ENCODE measurements at regions not wholly inside any gene's neighbourhood (a gene's known extent, or its start where the extent isn't known, plus 50 kb on each side); places are given as distances from the start of the nearest gene placed in this dataset.

DNA sequence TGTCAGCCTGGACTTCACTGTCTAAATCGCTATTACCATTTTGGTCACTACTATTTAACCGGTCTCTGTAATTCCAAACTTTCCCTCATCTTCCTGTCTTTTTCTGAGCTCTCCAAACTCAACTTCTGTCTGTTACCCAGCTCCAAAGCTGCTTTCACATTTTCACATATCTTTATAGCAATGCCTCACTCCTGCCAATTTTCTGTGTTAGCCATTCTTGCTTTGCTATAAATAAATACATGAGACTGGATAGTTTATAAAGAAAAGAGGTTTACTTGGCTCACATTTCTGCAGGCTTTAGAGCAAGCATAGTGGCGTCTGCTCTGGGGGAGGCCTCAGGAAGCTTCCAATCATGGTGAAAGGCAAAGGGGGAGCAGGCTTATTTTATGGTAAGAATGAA is 368.3 kb upstream of the GNPDA2 start:
- DNase-seq (ENCODE audit: low spot score), result no peak

DNA sequence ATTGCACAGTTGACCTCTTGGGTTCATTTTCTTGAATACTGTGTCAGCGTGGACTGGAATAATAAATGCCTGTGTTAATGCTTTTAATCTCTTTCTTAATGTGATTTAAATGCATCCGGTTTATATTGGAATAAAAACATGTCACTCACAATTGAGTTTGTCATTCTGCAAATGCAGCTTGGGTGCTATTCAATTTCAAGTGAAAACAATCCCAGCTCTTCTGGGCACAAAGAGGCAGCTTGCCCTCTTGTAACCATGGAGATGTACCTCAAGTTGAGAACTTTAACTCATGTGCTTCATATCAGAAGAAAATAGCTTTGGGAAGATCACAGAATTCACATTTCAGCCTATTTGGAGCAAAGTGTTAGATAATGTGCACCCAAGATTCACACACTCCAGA is 355.7 kb upstream of the GNPDA2 start:
- no peak for DNase-seq (ENCODE audit: low spot score)

DNA sequence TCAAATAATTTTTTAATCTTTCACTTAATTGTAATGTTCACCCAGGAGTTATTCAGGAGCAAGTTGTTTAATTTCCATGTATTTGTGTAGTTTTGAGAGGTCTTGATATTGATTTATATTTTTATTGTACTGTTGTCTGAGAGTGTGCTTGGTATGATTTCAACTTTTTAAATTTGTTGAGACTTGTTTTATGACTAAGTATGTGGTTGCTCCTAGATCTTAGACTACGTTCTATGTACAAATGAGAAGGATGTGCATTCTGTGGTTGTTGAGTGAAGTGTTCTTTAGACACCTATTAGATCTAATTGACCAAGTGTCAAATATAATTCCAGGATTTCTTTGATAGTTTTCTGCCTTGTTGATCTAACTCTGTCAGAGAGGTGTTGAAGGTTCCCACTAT is 353.3 kb upstream of the GNPDA2 start:
- DNase-seq (ENCODE audit: low spot score), result no peak

DNA sequence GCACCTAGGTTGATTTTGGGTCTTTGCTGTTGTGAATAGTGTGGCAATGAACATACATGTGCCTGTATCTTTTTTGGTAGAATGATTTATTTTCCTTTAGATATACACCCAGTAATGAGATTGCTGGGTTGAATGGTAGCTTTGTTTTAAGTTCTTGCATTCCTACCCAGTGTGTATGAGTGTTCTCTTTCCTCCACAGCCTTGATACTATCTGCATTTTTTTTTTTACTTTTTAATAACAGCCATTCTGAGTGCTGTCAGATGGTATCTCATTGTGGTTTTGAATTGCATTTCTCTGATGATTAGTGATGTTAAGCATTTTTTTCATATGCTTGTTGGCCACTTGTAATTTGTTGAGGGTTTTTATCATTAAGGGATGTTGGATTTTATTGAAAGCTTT is 351.8 kb upstream of the GNPDA2 start:
- no peak for DNase-seq (ENCODE audit: low spot score)

DNA sequence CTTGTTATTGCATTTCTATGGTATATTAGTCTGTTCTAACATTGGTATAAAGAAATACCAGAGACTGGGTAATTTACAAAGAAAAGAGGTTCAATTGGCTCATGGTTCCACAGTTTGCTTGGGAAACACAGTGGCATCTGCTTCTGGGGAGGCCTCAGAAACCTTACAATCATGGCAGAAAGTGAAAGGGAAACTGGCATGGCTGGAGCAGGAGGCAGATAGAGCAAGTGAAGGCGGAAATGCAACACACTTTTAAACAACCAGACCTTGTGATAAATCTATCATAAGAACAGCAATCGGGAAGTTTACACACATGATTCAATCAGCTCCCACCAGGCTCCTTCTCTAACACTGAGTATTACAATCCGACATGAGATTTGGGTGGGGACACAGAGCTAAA is 346.6 kb upstream of the GNPDA2 start:
- no peak for DNase-seq (ENCODE audit: low spot score)

DNA sequence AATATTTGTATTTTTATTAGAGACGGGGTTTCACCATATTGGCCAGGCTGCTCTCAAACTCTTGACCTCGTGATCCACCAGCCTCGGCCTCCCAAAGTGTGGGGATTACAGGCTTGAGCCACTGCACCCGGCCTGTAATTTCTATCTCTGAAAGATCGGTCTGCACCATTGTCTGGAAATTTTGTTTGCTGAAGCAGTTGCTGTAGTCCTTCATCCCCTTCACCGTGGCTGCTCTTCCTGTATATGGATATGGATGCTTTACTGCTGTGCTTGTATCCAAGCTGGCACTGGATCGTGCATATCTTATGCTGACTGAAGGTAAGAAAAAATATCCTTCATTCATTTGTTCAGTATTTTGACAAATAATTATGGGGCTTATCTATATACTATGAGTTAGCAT is 338.4 kb upstream of the GNPDA2 start:
- DNase-seq (ENCODE audit: low spot score), result no peak

DNA sequence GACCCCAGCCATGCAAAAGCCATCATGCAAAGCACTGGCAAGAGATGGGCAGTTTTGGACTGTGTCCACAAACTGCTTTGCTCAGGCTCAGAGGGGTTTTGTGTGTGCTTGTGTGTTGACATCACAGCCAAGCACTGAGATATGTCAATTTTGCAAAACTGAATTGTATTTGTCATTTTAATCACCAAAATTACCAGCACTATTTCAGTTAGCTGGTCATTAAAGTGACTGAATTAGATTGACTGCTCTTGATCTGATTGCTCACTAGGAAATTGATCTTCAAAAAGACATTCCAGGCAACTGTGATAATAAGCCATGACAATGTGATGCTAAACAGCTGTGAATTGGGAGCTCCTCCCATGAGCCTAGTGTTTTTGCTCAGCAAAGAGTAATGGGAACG is 337.3 kb upstream of the GNPDA2 start:
- DNase-seq (ENCODE audit: low spot score), result no peak

DNA sequence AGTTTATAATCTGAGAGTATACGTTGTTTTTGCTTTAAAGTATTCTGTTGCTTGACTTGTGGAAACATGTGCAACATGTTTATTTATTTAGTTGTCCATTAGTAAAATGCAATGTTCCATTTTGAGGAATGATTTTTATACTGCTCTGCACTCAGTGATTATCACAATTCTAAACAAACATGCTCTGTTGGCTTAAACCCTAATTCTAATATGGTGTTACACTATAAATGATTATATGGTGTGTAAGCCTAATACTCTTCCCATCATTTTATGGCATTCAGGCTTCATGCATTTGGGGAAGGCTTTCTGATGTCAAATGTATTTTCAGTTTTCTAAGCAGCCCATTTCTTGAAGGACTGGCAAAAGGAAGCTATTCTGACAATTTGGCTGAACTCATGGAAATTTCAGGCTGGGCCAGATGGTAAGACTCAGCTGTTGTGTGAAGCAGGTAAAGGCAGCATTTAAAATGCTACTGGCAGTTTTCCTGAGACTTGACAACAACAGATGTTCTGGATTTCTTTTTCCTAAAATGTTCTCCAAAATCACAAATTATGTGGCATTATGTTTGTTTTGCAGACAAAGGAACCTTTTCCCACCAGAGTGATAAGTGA is 336.7 kb upstream of the GNPDA2 start:
- DNase-seq (ENCODE audit: low spot score), result no peak

DNA sequence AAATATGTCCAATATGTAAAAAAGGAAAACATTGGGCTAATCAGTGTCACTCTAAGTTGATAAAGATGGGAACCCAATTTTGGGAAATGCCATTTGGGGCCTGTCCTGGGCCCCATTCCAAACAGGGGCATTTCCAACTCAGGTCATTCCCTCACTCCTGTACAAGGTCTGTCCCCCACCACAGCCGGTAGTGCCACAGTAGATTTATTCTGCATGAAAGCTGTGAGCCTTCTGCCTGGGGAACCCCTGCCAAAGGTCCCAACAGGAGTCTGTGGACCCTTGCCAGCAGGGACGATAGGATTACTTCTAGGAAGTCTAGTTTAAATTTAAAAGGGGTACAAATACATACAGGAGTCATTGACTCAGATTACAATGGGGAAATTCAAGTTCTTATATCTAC is 317.6 kb upstream of the GNPDA2 start:
- no peak for DNase-seq (ENCODE audit: low spot score)

DNA sequence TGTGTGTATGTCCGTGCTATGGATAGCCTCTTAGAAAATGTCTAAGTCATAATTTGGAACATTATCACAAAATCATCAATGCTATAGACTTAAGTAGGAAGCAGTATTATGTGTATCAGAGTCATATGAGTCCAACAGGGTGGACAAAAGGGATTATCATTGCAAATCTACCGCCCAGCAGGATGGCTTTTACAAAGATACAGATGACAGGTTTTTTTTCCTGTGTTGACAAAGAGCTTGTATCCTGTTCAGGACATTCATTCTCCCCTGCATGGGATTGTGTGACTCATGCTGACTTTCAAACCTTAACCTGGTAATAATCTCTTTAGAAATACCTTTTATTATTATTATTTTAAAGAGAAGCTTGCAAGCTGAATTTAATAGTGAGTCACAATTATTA is 310.3 kb upstream of the GNPDA2 start:
- DNase-seq (ENCODE audit: low spot score), result no peak

DNA sequence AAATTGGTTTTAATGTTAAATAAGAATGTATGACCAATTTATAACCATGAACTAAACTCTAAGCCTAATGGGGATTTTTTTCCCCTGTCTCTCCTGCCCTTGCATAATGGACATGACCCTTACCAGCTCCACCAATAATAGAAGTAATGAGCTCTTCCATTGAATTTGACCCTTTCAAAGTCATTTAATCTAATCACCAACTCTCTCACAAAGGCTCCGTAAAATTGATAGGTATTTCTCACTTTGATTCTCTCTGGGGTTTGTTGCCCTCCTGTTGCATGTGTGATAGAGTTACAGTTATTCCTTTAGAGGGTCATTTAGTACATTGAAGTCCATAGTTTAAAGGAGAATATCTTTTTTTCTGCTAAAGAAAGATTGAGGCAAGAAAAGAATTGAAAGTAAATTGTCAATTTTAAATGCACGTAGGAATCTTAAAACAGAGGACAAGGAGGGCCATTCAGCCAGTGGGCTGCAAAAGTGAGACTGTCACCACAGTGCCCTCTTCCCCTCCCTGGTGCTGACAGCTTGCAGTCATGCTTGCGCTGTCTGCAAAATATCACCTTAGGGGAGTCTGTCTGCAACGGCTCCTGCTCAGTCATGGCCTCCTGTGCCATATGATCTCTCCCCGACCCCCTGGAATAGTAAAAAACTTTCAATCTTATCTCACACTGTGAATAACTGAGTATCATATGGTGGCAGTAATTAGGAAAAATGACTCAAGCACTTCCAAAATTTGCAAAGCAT is 307.5 kb upstream of the GNPDA2 start:
- no peak for DNase-seq (ENCODE audit: low spot score)

DNA sequence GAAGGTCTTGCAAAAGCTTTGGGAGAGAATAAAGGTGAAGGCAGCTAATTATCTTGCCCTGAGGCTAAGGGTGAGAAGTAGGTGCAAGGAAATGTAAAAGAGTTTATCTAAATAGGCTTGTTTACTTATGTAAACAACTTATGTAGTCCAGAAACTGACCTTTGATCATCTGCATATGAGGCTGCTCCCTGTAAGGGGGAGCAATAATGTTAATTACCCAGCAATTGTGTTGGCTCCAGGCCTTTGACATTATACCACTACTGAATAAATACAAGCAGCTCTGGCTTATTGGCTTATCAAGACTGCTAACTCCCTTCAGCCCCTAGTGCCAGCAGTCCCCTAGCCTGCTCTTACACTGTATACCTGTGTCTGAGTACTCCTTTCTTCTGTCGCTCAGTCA is 303.7 kb upstream of the GNPDA2 start:
- DNase-seq (ENCODE audit: low spot score), result no peak

DNA sequence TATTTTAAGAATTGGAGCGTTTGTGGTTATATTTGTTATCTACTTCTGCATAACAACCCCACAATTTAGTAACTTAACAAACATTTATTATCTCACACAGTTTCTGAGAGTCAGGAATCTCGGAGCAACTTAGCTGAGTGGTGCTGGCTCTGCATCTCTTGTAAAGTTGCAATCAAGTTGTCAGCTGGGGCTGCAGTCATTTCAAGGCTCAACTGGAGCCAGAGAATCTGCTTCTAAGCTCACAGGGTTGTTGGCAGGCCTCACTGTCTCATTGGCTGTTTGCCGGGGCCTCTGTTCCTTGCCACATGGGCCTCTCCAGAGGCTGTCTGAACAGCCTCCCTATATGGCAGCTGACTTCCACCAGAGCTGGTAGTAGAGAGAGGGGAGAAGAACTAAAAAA is 281.2 kb upstream of the GNPDA2 start:
- no peak for DNase-seq (ENCODE audit: low spot score)

DNA sequence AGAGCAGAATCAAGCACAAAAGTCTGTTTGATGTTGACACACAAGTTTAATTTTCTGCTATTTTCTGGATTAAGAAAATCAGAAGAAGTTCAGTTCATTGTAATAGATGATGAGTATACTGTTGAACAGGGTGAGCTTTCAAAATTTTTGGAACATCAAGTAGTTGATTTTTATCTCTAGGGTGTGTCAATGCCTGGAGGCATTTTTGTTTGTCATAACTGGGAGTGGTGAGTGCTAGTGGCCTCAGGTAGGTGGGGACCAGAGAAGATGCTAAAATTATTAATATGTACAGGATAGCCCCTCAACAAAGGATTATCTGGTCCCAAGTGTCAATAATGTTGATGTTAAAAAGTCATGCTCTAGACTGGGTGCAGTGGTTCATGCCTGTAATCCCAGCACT is 279.7 kb upstream of the GNPDA2 start:
- DNase-seq (ENCODE audit: low spot score), result no peak

DNA sequence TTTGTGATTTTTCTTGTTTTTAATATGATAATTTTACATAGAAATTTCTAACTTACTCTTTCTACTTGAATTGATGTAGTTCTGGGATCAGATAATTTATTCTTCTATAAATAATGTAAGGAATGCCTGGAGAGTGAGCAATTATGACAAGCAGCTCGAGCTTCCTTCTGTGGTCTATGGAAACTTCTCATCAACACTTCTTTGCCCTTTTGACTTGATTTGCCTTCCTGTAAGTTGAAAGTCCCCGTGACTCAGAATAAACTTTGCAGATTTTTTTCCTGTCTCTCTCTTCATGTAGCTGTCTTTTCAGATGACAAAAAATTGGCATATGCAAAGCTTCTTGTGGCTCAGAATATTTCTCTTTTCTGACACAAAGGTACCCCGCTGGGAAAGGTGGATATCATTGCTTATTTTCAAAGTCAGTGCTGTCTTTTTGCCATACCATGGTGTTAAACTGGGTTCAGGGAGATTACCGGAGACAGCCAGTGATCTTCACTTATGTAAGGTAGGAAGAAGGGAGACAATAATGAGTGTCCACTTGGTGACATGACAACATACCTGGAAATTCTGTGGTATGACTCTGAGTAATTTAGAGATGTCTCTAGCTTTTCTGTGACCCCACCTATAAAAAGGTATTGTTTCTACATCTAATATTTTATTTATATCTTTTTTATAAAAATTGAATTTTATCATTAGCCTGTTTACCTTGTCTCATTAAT is 278.6 kb upstream of the GNPDA2 start:
- no peak for DNase-seq (ENCODE audit: low spot score)

DNA sequence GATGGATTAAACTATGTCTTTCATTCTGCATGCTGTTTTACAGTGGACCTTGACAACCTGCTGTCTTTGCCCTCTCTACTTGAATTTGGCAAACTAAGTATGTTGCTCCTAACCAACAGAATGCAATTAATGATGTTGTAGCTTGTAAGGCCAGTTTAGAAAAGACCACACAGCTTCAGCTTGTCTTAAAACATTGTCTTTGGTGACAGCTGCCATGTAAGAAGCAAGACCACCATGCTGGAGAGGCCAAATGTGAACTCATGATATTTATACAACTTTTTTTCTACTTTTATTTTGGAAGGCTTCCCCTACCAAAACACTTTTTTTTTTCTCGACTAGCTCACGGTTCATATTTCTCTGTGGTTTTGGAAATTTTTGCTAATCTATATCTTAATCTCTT is 278.0 kb upstream of the GNPDA2 start:
- DNase-seq (ENCODE audit: low spot score), result no peak

DNA sequence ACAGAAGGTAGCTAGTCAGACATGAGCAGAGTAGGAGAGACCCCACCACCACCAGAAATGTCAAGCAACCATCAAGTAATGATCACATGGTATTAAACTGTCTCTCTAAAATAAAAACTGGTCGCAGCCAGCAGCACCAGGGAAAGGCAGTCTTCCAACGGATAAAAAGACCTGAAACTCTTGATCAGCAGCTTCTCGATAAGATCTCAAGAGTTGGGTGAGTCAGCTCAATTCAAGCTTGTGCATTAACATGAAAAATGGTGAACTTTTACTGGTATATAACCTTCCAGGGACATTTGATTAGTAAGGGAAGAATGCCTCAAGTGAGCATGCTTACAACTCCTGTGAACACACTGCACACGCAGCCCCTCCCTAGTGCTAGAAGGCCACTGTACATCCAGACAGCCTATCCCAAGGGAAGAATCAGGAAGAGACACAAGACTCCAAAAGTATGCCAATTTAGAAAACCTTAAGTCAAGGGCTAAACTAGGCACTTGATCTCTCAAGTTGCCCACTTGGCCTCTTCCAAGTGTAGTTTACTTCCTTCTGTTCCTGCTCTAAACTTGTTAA is 270.0 kb upstream of the GNPDA2 start:
- DNase-seq (ENCODE audit: low spot score), result no peak

DNA sequence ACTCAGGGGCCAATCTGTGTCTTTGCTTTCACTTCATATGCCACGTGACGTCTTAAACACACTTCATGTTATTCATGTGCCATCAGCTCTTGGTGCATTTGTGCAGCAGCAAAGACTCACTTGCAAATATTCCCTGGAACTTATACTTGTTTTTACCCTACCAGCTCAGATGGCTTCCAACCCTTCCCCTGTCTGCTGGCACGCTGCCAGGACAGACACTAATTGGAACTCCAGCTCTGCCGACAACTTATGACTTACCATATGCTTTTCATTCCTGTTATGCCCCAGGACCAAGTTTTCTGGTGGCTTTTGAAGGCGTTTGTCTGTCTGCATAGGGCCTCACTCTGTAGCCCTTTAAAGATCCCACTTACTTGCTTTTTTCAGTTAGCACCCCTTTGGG is 261.7 kb upstream of the GNPDA2 start:
- DNase-seq (ENCODE audit: low spot score), result no peak

DNA sequence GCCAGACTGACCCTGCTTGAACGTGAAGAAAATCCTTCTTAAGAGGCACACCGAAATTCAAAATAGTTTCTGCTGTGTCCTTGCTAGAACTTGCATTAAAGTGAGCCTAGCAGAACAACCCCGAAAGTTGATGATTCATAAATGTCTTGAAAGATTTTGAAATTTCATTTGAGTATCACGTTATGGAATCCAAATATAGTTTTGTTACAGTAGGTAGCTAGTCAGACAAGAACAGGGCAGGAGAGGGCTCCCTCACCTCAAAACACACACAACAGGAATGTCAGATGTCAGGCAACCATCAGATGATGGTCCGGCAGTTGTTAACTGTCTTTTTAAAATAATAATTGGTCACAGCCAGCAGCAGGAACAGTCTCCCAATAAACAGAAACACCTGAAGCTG is 259.6 kb upstream of the GNPDA2 start:
- DNase-seq (ENCODE audit: low spot score), result no peak

DNA sequence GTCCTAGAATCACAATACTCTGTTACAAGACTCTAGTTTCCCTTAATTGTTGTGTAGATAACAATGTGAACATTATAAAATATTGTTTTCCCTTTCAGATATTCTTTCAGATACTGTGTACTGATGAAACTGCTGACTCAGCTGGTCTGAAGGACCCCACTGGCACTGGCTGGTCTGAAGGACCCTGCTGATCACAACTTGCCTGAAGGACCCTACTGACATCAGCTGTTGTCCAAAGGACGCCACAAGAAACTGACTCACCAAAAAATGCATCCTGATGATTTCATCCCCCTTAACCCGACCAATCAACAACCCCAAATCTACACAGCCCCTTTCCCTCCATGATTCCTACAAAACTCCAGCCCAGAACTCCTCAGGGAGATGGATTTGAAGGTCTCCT is 258.8 kb upstream of the GNPDA2 start:
- no peak for DNase-seq (ENCODE audit: low spot score)

DNA sequence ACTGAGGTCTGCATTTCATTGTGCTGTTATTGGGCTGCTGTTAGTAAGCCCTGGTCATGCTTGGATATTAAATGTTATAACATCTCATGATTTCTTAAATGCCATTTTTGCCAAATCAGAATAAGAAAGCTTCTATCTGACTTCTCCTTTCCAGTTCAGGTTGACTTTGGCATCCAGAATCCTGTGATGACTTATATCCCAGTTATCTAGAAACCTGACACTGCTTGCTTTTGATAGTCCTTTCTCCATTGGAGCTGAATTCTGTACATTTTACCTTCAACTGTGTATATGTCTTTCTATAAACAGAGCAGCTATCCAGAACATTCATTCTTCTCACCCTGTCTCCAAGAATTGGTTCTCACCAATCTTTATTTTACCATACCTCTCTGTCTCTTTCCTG is 257.7 kb upstream of the GNPDA2 start:
- no peak for DNase-seq (ENCODE audit: low spot score)

DNA sequence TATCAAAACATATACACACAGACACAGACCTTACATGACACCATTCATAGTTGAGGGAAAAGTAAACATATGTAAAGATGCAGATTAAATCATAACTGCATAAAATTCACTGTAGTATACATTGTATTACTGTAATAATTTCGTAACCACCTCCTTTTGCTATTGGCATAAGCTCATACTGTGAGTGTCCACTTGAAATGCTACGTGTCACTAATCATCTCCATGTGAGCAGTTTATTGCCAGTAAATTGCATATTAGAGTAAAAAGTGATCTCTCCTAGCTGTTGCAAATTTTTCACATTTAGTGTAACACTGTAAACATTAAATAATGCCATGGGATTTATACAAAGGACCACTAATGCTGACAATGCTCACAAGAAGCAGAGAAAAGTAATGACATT is 256.7 kb upstream of the GNPDA2 start:
- no peak for DNase-seq (ENCODE audit: low spot score)

DNA sequence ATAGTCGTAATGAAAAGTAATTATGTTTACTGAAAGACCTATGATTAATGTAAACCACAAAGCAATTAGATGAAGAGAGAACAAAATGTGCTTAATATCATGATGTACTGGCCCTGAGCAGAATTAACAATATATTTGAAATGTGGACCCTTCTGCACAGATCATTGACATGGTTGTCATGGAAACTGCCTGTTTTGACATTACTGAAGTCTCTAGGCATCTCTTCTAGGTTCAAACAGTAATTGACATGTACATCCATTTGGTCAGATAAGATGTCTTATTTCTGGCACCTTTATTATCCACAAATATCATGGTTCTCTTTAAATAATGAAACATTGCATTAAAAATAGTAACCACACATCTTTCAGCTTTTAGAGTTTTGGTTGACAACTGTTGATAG is 251.7 kb upstream of the GNPDA2 start:
- DNase-seq (ENCODE audit: low spot score), result no peak

Data from activated CD4-positive, alpha-beta T cell treated with anti-CD3 and anti-CD28 coated beads, Interleukin-2, Interleukin-4, amounts not matched to agents 100 ng/mL and 50 ng/mL, durations not matched to agents 16 hours and 8 hours (primary cell).